NCI-H2029 treated with DMSO at 0.1 percent for 48 hours (cell line): ENCODE measurements at regions not wholly inside any gene's neighbourhood (a gene's known extent, or its start where the extent isn't known, plus 50 kb on each side); places are given as distances from the start of the nearest gene placed in this dataset.
A peak's percentile ranks its signal among the peaks of the same experiment; 100 is the strongest.
"Not testable (repeated sequence)": the region's sequence is repeated elsewhere in the genome, so short reads cannot be mapped to it uniquely, and the experiment has no call there.

ENCODE experiments used
- DNase-seq: peaks from one replicate; lab custom pipeline; 2025; lab: John Stamatoyannopoulos, UW

DNA sequence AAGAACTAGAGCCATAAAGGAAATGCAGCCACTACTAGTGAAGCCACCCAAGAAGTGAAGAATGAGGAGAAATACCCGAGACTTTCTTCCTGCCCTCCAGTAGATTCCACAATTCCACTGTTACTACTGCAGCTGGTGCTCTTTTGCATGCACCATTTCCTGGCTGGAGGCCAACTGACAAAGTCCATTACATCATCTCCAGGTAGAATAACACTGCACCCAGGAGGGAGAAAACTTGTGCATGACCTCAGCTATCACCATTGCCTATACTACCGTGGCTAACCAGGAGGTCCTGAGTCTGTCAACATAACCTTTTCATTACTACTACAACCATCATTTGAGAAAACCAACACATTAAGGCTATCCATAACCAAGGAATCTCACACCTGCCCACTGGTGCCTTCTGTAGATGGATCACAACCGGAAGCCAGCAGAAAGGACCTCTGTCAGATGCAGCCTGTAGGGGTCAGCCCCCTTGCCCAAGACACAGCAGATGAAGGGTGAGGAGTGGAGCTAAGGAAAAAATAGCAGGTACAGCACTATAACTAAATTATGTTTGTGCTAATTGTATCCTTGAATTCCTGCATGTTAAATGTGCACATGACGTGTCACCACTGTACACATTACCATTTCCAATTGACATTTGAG lies 200.8 kb upstream of the C2CD4B start:
- peak; percentile 15 for DNase-seq

DNA sequence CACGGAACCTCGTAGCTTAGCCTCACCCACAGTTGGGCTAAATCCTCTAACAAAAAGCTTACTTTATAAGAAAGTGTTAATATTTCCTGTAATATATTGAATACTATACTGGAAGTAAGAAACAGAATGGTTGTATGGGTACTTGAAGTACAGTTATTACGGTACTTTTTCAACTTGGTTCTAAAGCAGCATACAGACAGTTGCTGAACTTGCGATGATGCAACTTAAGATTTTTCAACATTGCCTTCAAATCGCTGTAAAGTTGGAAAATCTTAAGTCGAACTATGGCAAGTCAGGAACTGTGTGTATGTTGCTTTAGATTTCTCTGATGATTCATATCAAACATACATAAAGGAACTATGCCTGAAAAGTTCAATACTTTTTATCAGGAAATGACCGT lies 204.4 kb upstream of the C2CD4B start:
- DNase-seq, result no peak

DNA sequence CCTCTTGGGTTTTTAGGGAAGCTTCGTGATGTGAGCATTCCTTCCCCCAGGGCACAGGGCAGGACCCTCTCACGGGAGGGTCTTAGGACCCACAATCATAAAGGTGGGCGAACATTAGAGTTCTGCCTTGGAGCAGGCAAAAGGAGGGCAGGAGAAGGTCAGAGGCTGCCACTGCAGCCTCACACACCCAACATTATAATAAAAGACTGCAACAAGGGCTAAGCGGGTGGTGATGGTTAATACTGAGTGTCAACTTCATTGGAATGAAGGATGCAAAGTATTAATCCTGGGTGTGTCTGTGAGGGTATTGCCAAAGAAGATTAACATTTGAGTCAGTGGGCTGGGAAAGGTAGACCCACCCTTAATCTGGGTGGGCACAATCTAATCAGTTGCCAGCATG lies 206.6 kb upstream of the C2CD4B start:
- DNase-seq, result not testable (repeated sequence)

DNA sequence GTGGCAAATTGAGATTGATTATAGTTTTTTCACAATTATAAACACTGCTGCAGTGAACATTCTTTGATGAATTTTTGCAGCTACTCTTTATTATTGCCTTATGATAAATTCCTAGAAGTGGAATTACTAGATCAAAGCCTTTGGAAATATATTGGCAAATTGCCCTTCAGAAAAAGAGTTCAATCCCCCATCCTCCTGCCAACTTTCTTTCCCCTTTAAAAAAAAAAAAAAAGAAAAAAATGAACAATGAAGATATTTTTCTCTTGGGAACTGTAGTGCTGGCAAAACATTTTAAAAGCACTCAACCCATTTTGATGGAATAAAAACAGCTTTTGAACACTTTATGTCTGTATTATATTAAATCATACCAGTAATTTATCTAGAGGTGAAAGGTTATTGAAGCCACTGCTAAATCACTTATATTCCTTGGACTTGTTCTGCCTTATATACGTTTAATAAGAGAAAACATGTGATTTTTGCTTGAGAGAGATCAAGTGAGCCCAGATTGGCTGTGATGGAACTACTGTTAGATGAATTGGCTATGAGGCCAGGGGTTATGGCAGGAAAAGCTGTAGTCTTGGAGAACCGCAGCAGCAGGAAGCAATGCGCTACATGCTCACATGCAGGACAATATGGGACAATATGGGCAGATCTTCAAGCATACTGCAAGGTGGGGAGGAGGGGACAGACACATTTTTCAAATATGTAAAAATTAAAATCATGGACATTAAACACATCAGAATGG lies 212.8 kb upstream of the C2CD4B start:
- no peak for DNase-seq

DNA sequence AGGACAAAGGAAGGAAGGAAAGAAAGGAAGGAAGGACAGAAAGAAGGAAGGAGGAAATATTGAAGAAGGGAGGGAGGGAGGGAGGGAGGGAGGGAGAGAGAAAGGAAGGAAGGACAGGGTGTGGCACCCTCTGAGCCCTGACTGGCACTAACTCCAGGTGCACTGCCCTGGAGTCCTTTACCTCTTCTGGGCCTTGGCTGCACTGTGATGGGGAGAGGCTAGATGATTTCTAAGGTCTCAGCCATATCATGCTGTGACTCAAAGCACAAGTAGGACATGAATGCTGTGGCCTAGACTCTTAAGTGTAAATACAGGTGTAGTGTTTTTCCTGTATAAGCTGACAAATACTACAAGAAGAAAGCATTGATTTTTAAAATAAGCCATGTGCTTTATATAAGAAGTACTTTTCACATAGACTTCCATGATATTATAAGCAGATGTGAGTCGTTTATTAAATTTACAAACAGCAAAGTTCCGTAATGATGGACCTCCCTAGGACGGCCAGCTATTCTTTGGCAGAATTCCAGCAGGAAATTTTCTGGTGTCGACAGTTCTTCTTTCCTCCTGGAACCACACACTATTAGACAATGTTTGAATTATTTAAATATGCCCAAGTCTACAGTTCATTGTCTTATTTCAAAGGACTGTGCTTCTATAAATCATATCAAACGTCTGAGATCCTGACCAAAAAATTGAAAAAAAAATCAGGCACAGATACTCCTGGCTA lies 213.8 kb upstream of the C2CD4B start:
- DNase-seq, result no peak

DNA sequence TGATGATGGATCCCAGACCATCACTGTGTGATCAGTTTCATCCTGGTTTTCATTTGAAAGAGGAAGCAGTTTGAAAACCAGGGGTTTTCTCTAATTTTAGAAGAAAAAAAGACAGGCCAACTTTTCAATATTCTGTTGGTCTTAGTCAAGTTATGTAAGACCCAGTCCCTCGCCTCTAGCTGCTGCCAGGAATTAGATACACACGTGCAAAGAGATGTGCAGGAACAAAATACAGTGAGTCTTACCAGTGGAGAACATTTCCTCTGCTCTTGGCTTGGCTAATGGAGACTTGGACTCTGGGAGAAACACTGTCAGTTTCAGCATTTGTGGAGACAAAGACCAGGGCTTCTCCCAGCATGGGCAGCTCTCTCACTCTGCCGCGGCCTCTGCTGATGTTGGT lies 214.9 kb upstream of the C2CD4B start:
- DNase-seq, result no peak

DNA sequence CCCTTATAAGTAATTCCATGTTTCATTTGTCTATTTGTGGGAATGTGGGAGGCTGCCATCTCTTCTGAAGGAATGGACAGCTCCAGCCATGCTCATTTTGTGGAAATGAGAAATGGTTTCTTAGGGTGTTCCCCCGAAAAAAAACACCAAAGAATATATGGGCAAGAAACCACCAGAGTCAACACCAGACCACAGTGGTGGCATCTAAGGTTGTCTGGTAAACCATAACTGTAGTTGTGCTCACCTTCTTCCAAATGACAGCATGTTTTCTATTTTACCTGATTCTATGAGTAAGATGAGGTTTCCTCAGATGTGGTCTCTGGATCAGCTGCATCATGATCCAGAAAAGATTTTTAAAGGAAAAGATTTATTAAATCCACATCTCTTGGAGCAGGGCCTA lies 217.0 kb upstream of the C2CD4B start:
- no peak for DNase-seq

DNA sequence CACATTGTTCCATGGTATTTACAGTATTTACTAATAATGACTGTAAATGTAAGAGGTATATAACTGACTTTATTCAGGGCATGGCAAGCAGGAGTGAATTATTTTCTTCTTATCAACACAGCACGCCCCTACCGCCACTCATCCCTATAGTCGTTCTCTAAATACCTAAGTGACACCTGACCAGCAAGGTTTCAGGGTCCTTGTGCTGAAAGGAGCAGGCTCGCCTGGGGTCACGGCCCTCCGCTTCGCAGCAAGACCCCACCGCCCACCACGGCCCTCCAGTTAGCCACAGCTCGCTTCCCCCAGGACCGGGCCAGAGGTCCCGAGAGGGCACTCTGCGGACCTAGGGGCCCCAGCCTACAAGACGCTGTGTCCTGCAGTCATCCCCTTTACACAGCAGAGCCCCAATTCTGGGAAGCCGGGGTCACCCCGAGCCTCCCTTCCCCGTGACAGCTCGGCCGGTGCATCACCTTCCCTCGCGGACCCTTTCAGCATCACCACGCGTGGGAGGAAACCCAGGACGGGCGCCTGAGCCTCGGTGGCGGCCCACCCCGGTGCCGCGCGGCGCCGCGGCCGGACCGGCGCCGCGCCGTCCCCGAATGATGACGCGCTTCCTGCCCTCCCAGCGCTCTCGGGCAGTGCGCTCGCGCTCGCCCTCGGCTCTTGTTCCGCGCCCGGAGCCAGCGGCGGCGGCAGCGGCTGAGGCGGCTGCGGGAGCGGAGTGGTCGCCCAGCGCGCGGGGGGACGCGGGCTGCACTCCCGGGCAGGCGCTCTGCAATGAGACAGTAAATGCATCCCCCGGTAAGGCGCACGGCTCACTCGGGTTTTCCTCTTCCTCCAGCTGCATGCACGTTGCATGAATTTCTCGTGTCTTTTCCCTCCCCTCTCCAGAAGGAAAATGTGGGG lies 225.1 kb upstream of the C2CD4B start, which contains the start of gene TLN2:
Gene TLN2 (plus strand): TSS at position 666 of the 906 bp plus-strand sequence.
- no peak for DNase-seq

DNA sequence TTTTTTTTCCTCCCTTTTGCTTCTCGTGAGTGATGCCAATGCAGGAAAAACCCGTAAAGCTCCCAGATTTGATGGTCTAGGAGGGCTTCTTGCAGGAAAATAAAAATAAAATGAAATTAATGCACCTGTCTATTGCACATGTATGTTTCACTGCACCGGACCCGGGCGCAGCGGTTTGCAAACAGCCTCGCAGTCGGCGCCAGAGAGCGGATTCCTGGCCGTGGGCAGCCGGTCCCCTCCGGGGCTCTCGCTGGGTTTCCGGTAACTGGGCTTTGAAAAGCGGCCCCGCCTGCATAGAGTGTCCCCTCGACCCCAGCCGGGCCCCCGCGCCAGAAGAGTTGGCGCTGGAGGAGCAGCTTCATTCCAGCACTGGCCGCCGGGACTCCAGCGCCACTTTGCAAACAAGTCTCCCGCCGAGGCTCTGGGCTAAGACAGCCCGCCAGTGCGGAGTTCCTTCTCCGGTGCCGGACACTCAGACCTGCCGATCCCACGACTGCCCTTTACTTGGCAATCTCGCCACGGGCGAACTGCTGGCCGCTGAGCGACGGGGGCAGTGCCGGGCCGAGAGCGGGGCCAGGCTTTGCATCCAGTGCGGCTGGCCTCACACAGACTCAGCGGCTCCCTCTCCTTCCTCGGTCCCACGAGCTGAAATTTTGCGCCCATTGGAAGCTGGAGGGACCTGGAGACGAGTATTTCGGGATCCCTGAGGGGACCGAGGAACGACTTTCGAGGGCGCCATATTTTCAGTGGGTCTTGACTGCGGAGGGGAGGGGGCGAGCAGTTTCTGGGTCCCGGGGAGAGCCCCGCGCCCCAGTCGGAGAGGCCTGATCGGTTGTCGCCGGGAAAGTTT lies 225.9 kb upstream of the C2CD4B start:
- DNase-seq, result no peak

DNA sequence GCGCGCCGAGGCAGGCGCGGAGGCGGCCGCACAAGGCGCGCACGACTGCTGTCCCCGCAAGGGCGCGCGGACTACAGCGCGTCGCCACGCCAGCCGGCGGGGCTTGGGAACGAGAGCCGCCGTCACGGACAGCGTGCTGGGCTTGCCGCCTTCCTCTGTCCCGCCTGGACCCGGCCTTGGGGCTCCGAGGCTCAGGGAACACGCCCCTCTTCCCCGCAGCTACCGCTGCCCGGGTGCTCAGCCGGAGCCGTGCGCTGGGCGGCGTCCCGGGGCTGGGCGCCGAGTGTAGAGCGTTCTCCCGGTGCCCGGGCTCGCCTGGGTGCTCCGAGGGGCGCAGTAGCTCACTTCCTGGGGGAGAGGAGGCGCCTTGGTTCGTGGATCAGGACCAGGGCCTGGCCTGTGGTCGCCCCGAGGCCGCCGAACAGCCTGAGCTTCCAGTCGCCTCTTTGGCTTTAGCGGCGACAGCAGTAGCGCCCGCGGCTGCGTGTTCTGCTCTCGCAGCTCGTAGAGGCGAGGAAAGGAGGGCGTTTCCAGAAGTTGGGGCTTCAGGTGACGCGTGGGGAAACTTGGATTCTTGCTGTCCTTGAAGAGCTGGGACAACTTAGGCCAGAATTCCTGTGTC lies 226.7 kb upstream of the C2CD4B start:
- DNase-seq, result no peak

DNA sequence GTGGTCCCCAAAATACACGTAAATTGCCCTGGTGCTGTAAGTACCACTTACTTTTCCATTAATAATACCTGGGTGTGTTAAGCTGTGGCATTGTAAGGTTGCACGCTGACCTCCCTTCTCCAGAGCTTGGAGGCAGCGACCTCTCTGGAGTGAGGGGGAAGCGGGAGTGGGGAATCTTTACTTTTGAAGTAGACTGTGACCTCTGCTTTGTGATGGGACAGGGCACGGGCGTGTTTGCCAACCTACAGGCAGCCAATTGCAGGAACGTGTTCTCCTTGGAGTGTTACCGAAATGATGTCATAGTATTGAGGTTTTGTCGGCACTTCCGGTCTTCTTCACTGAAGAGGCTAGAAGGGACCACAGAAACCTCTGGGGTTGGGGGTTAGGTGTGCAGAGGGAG lies 227.3 kb upstream of the C2CD4B start:
- DNase-seq, result no peak

DNA sequence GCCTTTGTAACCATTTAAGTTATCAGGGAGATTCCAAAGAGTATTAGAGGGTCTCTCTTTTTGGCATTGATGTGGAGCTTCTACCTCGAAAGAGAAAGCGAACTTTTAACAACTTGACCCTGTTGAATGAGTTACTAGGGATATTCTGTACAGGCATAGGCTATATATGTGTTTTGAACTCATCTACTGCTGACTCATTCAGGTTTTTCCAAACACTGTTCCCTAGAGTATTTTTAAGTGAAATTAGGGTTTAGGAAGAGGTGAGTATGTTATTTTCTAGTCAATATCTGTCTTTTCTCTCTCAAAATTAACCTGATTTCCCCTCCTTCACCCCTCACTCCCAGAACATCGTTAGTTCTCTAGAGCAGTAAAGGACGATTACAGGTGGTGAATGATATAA lies 228.1 kb upstream of the C2CD4B start:
- no peak for DNase-seq

DNA sequence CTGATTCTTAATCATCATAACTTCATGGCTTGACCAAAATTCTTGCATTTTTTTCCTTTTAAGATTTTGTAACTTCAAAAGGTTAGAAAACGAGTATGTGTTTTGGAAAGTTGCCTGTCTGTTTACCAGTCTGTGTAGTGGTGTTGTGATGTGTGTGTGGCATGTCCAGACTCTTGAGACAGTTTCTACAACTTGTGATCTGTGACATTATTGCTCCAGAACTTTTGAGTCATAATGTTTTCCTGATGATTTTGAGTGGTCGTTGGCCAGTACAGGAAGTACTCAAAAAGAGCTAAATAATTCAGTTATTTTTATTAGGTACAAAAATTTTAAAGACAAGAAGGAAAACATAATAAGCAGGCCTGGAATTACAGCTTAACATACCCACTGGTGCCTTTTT lies 229.0 kb upstream of the C2CD4B start:
- no peak for DNase-seq

DNA sequence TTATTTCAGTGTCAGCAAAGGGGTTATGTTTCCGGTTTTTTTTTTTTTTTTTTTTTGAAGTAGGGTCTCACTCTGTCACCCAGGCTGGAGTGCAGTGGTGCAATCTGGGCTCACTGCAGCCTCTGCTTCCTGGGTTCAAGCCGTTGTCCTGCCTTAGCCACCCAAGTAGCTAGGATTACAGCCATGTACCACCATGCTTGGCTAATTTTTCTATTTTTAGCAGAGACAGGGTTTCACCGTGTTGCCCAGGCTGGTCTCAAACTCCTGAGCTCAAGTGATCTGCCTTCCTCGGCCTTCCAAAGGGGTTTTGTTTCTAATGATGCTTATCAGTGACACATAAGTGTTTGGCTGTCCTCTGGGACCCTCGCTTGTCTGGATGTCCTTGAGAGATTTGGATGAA lies 235.7 kb upstream of the C2CD4B start:
- no peak for DNase-seq

DNA sequence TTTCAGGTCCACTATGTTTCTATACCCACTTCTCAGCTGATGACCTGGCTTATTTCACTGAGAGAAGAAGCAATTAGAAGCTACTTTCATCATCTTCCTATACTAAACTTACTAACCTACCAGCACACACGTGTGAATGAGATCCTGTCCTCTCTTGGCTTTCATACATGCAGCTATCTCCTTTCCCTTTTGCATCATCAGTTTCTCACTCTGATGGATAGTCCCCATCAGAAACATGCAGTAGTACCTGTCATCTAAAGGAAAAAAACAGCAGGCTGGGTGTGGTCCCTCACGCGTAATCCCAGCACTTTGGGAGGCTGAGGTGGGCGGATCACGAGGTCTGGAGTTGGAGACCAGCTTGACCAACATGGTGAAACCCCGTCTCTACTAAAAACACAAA lies 237.6 kb upstream of the C2CD4B start:
- DNase-seq, result no peak

DNA sequence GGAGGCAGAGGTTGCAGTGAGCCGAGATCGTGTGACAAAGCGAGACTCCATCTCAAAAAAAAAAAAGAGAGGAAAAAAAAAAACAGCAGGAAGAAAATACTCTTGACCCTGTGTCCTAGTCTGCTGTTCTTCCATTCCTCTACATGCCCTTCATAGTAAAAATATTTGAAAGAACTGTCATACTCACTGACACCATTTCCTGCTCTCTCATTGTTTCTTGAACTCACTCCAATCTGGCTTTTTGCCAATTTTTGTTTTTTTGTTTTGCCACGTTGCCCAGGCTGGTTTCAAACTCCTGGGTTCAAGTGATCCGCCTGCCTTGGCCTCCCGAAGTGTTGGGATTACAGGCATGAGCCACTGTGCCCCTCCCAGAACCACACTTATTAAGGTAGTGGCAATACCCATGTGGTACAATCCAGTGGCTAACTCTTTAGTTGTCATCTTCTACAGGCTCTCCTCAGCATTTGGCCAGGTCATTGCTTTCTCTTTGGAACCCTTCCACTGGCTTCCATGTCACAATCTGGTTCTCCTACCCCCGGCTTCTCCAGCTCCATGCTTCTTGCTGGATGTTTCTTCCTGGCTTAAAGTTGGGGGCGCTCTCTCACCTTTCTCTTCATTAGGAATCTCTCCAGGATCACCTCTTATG lies 238.2 kb upstream of the C2CD4B start:
- peak; percentile 30 for DNase-seq

DNA sequence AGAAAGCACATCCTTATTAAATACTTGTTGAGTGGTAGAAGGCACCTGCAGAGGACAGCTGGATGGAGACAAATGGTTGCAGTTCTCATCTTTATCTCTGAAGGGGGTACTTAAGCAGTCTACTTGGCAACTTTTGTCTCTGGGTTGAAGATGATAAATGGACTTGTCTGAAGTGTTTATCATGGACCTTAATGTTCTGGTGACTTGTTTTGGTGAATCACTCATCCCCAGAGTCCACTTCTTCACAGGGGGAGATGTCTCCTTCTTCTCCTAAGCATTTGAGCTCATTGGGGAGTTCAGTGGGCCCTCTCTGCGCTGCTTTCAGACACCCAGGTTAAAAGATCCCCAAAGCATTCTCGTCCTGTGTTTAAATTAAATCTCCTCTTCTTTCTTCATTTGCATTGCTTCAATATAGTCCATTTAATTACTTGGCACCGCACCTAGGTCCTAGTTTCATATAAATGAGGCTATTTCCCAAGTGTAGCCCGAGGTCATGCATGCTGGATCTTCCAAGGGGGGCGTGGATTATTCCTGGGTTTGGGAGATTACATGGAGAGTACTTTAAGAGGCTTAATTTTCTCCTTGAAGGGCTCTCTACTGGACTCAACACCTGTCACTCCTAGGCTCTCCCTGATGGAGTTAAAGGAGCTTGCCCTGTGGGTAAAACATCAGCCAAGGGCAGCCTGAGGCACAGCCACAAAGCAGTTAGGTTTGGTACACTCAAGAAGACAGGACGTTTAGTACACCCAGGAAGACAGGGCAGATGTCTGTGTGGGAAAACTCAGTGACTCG lies 239.3 kb upstream of the C2CD4B start:
- DNase-seq, result no peak

DNA sequence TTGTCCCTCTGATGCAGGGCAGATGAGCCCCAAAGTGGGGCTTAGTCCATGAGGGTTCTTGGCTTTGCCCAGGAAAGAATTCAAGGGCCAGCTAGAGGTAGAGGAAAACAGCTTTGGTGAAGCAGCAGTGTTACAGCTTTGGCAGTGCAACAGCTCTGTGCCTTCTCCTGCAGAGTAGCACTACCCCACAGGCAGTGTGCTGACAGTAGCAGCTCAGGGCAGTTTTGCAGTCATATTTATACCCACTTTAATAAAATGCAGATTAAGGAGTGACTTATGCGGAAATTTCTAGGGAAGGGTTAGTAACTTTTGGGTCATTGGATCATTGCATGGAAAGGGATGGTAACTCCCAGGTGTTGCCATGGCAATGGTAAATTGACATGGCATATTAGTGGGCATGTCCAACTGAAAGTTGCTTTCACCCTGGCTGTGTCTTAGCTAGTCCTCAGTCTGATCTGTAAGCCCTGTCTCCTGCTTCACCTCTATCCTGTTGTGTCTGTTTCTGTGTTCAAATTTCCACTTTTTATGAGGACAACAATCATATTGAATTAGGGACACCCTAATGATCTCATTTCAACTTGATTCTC lies 241.3 kb upstream of the C2CD4B start:
- DNase-seq, result no peak

DNA sequence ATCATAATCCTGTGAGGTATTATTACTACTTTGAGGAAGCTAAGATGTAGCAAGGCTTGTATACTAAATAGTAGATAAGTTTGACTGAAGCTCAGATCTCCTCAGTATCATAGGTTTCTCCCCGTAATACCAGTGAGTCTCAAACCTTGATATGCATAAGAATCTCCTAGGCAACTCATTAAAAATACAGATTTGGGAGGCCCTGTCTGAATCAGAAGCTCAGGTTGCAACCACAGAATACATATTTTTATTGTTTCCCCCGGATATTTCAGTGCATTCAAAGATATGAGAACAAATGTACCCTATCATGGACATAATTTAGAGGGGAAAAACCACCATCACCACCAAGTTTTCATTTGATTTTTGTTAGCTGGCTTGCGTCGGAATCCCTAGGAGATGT lies 242.1 kb upstream of the C2CD4B start:
- no peak for DNase-seq
